Activated naive CD4-positive, alpha-beta T cell treated with anti-CD3 and anti-CD28 coated beads for 36 hours (primary cell): ENCODE measurements at regions not wholly inside any gene's neighbourhood (a gene's known extent, or its start where the extent isn't known, plus 50 kb on each side); places are given as distances from the start of the nearest gene placed in this dataset.
"Not testable (repeated sequence)": the region's sequence is repeated elsewhere in the genome, so short reads cannot be mapped to it uniquely, and the experiment has no call there.

Source experiments
- CTCF ChIA-PET: fragments of 350-600 bp; sonication (Branson Sonifier 250); formaldehyde crosslinking; loops from one replicate; lab custom pipeline; 2021; ENCODE audit warnings: antibody characterized with exemption; lab: Charles Lee
- DNase-seq: peaks from one replicate; pipeline ENCODE4 v3.0.0-alpha.2; 2020
- H3K27ac Mint-ChIP-seq: one replicate; pipeline ENCODE4 v1.8.0; 2021; ENCODE audit warnings: mild to moderate bottlenecking, mixed read lengths
- H3K27me3 Mint-ChIP-seq: one replicate; pipeline ENCODE4 v1.8.0; 2021; ENCODE audit warnings: low read depth, mixed read lengths
- H3K36me3 Mint-ChIP-seq: one replicate; pipeline ENCODE4 v1.8.0; 2021; ENCODE audit warnings: low read depth, mixed read lengths
- H3K4me1 Mint-ChIP-seq: one replicate; pipeline ENCODE4 v1.8.0; 2021; ENCODE audit warnings: low read depth, mixed read lengths
- H3K4me3 Mint-ChIP-seq: one replicate; pipeline ENCODE4 v1.8.0; 2021; ENCODE audit warnings: mild to moderate bottlenecking, moderate library complexity, mixed read lengths
- H3K9me3 Mint-ChIP-seq: one replicate; pipeline ENCODE4 v1.8.0; 2021; ENCODE audit warnings: mixed read lengths
- intact Hi-C: fragments of 100-400 bp; cut with micrococcal nuclease; formaldehyde crosslinking; loops from one replicate; pipeline ENCODE4 v1.15.1; 2023

GRCh38 chr2:22458440-22458839, 926.5 kb upstream of the KLHL29 start:
- Mint-ChIP-seq H3K27me3 (no peaks in the 10 kb centered on the region), H3K9me3 (no peaks in the 10 kb centered on the region), H3K4me3 (no peak overlapping the region), H3K36me3 (no peaks in the 10 kb centered on the region), H3K4me1 (no peaks in the 10 kb centered on the region), H3K27ac (no peak overlapping the region)
- intact Hi-C loops = no loop called here
- no peak for DNase-seq
- CTCF ChIA-PET = no interaction called here

GRCh38 chr2:22475103-22475502, 909.9 kb upstream of the KLHL29 start:
- H3K36me3 Mint-ChIP-seq, H3K4me1 Mint-ChIP-seq, intact Hi-C loops, H3K4me3 Mint-ChIP-seq, DNase-seq, H3K27ac Mint-ChIP-seq, CTCF ChIA-PET, H3K9me3 Mint-ChIP-seq, H3K27me3 Mint-ChIP-seq: not testable (repeated sequence)

GRCh38 chr2:22478329-22478728, 906.6 kb upstream of the KLHL29 start:
- Mint-ChIP-seq H3K4me3 (no peak overlapping the region), H3K4me1 (no peaks in the 10 kb centered on the region), H3K27me3 (no peaks in the 10 kb centered on the region), H3K27ac (no peak overlapping the region), H3K9me3 (peaks cover 2% of the 10 kb centered on the region), H3K36me3 (no peaks in the 10 kb centered on the region)
- CTCF ChIA-PET = no interaction called here
- intact Hi-C loops = no loop called here
- DNase-seq = no peak

- Mint-ChIP-seq H3K9me3 (peaks cover 2% of the 10 kb centered on the region), H3K27ac (no peak overlapping the region), H3K36me3 (no peaks in the 10 kb centered on the region), H3K27me3 (no peaks in the 10 kb centered on the region), H3K4me3 (no peak overlapping the region), H3K4me1 (no peaks in the 10 kb centered on the region)
- intact Hi-C loops = no loop called here
- CTCF ChIA-PET = no interaction called here
- no peak for DNase-seq
Measured at GRCh38 chr2:22481486-22482259, 903.3 kb upstream of the KLHL29 start.

GRCh38 chr2:22483036-22483435, 901.9 kb upstream of the KLHL29 start:
- Mint-ChIP-seq H3K27me3 (no peaks in the 10 kb centered on the region), H3K9me3 (no peaks in the 10 kb centered on the region), H3K4me1 (no peaks in the 10 kb centered on the region), H3K36me3 (no peaks in the 10 kb centered on the region), H3K27ac (no peak overlapping the region), H3K4me3 (no peak overlapping the region)
- intact Hi-C loops = no loop called here
- CTCF ChIA-PET = no interaction called here
- no peak for DNase-seq

- intact Hi-C loops = no loop called here
- H3K9me3 Mint-ChIP-seq = no peaks in the 10 kb centered on the region
Measured at GRCh38 chr2:22485486-22485885, 899.5 kb upstream of the KLHL29 start.

GRCh38 chr2:22486343-22486742, 898.6 kb upstream of the KLHL29 start:
- DNase-seq = no peak
- H3K27me3 Mint-ChIP-seq = no peaks in the 10 kb centered on the region
- peaks cover 2% of the 10 kb centered on the region for H3K9me3 Mint-ChIP-seq
- no peaks in the 10 kb centered on the region for H3K36me3 Mint-ChIP-seq
- intact Hi-C loops = no loop called here
- H3K27ac Mint-ChIP-seq = no peak overlapping the region
- no peaks in the 10 kb centered on the region for H3K4me1 Mint-ChIP-seq
- CTCF ChIA-PET = no interaction called here
- H3K4me3 Mint-ChIP-seq = no peak overlapping the region

More at GRCh38 chr2:22485486-22485885, 899.5 kb upstream of the KLHL29 start:
- no peak overlapping the region for H3K27ac Mint-ChIP-seq
- H3K27me3 Mint-ChIP-seq = no peaks in the 10 kb centered on the region
- DNase-seq = no peak
- H3K36me3 Mint-ChIP-seq = no peaks in the 10 kb centered on the region
- H3K4me3 Mint-ChIP-seq = no peak overlapping the region
- CTCF ChIA-PET = no interaction called here
- no peaks in the 10 kb centered on the region for H3K4me1 Mint-ChIP-seq

GRCh38 chr2:22487036-22487435, 897.9 kb upstream of the KLHL29 start:
- H3K4me1 Mint-ChIP-seq = no peaks in the 10 kb centered on the region
- H3K4me3 Mint-ChIP-seq = no peak overlapping the region
- peaks cover 4% of the 10 kb centered on the region for H3K9me3 Mint-ChIP-seq
- no peak for DNase-seq
- H3K27ac Mint-ChIP-seq = no peak overlapping the region
- CTCF ChIA-PET = interaction anchor here (0.7 kb wide), 1 partner anchor 114 kb away, joined by 3 read pairs; no protein-coding TSS in a partner anchor
- no peaks in the 10 kb centered on the region for H3K36me3 Mint-ChIP-seq
- H3K27me3 Mint-ChIP-seq = no peaks in the 10 kb centered on the region
- intact Hi-C loops = no loop called here

- Mint-ChIP-seq H3K27me3 (no peaks in the 10 kb centered on the region), H3K36me3 (no peaks in the 10 kb centered on the region), H3K9me3 (peaks cover 4% of the 10 kb centered on the region), H3K27ac (no peak overlapping the region), H3K4me1 (no peaks in the 10 kb centered on the region), H3K4me3 (no peak overlapping the region)
- intact Hi-C loops = no loop called here
- CTCF ChIA-PET = interaction anchor here (0.7 kb wide), 1 partner anchor 113 kb away, joined by 3 read pairs; no protein-coding TSS in a partner anchor
- DNase-seq = no peak
Measured at GRCh38 chr2:22487541-22487940, 897.4 kb upstream of the KLHL29 start.

GRCh38 chr2:22491442-22491841, 893.5 kb upstream of the KLHL29 start:
- no peak overlapping the region for H3K27ac Mint-ChIP-seq
- no peaks in the 10 kb centered on the region for H3K27me3 Mint-ChIP-seq
- peaks cover 6% of the 10 kb centered on the region for H3K9me3 Mint-ChIP-seq
- H3K4me3 Mint-ChIP-seq = no peak overlapping the region
- H3K36me3 Mint-ChIP-seq = no peaks in the 10 kb centered on the region
- CTCF ChIA-PET = no interaction called here
- H3K4me1 Mint-ChIP-seq = no peaks in the 10 kb centered on the region
- no peak for DNase-seq
- intact Hi-C loops = no loop called here

GRCh38 chr2:22494156-22494555, 890.8 kb upstream of the KLHL29 start:
- intact Hi-C loops = no loop called here
- CTCF ChIA-PET = no interaction called here
- H3K27ac Mint-ChIP-seq = no peak overlapping the region

GRCh38 chr2:22497064-22497463, 887.9 kb upstream of the KLHL29 start:
- H3K4me3 Mint-ChIP-seq = no peak overlapping the region
- peaks cover 5% of the 10 kb centered on the region for H3K9me3 Mint-ChIP-seq
- no peaks in the 10 kb centered on the region for H3K36me3 Mint-ChIP-seq
- H3K27me3 Mint-ChIP-seq = peaks cover 6% of the 10 kb centered on the region
- no peaks in the 10 kb centered on the region for H3K4me1 Mint-ChIP-seq
- CTCF ChIA-PET = no interaction called here
- no peak for DNase-seq
- intact Hi-C loops = no loop called here
- no peak overlapping the region for H3K27ac Mint-ChIP-seq

More at GRCh38 chr2:22494156-22494555, 890.8 kb upstream of the KLHL29 start:
- no peaks in the 10 kb centered on the region for H3K36me3 Mint-ChIP-seq
- no peaks in the 10 kb centered on the region for H3K4me1 Mint-ChIP-seq
- no peak for DNase-seq
- H3K9me3 Mint-ChIP-seq = peaks cover 7% of the 10 kb centered on the region
- H3K27me3 Mint-ChIP-seq = peaks cover under 1% of the 10 kb centered on the region
- H3K4me3 Mint-ChIP-seq = no peak overlapping the region

GRCh38 chr2:22497789-22498188, 887.2 kb upstream of the KLHL29 start:
- H3K4me3 Mint-ChIP-seq = no peak overlapping the region
- intact Hi-C loops = no loop called here
- H3K4me1 Mint-ChIP-seq = no peaks in the 10 kb centered on the region
- CTCF ChIA-PET = no interaction called here
- no peak overlapping the region for H3K27ac Mint-ChIP-seq
- peaks cover 3% of the 10 kb centered on the region for H3K9me3 Mint-ChIP-seq
- DNase-seq = no peak
- H3K36me3 Mint-ChIP-seq = no peaks in the 10 kb centered on the region
- H3K27me3 Mint-ChIP-seq = peaks cover 6% of the 10 kb centered on the region
